HepG2 (cell line): ENCODE measurements at regions not wholly inside any gene's neighbourhood (a gene's known extent, or its start where the extent isn't known, plus 50 kb on each side); places are given as distances from the start of the nearest gene placed in this dataset.

ENCODE experiments used
- ATAC-seq: fragments of 200-7000 bp; cut with Tn5 transposase; 3 replicates; pipeline ENCODE4 v1.9.1; 2020; ENCODE audit warnings: mild to moderate bottlenecking, moderate library complexity
- BruUV-seq: library from RNA; stranded (reverse); fragments of 400-500 nt; replicated peaks from 2 replicates; lab custom pipeline; 2021; lab: Mats Ljungman, UMichigan
- CTCF ChIA-PET: fragments of 300-600 bp; formaldehyde crosslinking; extraction: SDS; loops from one replicate; lab custom pipeline; 2021; ENCODE audit warnings: low total read pairs, inconsistent platforms, low intra/inter-chr PET ratio; lab: Yijun Ruan, JAX
- POLR2A ChIA-PET: fragments of 350-600 bp; sonication (Branson Sonifier 250); formaldehyde crosslinking; loops from one replicate; lab custom pipeline; 2020; ENCODE audit warnings: antibody characterized with exemption, inconsistent platforms; lab: Yijun Ruan, JAX
- DNase-seq: peaks from one replicate; pipeline ENCODE4 v3.0.0-alpha.2; 2015; ENCODE audit warnings: low spot score
- FAIRE-seq: peaks from 3 replicates; lab custom pipeline; 2011; peaks lifted over from hg19 to GRCh38; lab: Jason Lieb, UNC
- H2AFZ ChIP-seq: one replicate; pipeline ENCODE4 v1.6.1; 2011; ENCODE audit warnings: low read length, inconsistent platforms
- H3K27ac ChIP-seq: fragments of 300-600 bp; 3 replicates; pipeline ENCODE4 v1.8.0; 2011; ENCODE audit warnings: mixed run types, mild to moderate bottlenecking, mixed read lengths, low read length, inconsistent platforms; ENCODE audit not compliant: insufficient read depth; ENCODE audit errors: extremely low read length
- H3K27me3 ChIP-seq, 2 experiments: fragments of 200-600 bp in 1 of 2; 2 replicates in 1 of 2; 3 replicates in 1 of 2; pipeline versions ENCODE4 v1.6.0 to v1.8.0; 2011; ENCODE audit warnings: low read length in 2 of 2, mild to moderate bottlenecking in 2 of 2, moderate library complexity in 2 of 2, inconsistent platforms in 1 of 2; ENCODE audit not compliant: insufficient read depth in 2 of 2, control insufficient read depth in 1 of 2
- H3K36me3 ChIP-seq, 2 experiments: fragments of 200-600 bp in 1 of 2; replicated peaks in 1 of 2; 2 replicates in 1 of 2; 3 replicates in 1 of 2; pipeline versions ENCODE4 v1.5.1 to v1.8.0; 2011; ENCODE audit warnings: low read length in 2 of 2, inconsistent platforms in 1 of 2; ENCODE audit not compliant: insufficient read depth in 2 of 2, control insufficient read depth in 1 of 2
- H3K4me1 ChIP-seq: 2 replicates; pipeline ENCODE4 v1.5.1; 2012; ENCODE audit warnings: low read length, inconsistent platforms; ENCODE audit not compliant: insufficient read depth
- H3K4me2 ChIP-seq: 2 replicates; pipeline ENCODE4 v1.6.0; 2011; ENCODE audit warnings: low read depth, low read length, inconsistent platforms
- H3K4me3 ChIP-seq, 3 experiments: fragments of 200-600 bp in 1 of 3; sonication (generic), shearing (Covaris generic) in 1 of 3; replicated peaks in 1 of 3; 2 replicates each; pipeline ENCODE4 v1.5.1; 2011 to 2016; ENCODE audit warnings: low read length in 3 of 3, inconsistent platforms in 2 of 3, low read depth in 2 of 3, mild to moderate bottlenecking in 2 of 3, control low read depth in 1 of 3, mixed read lengths in 1 of 3; ENCODE audit not compliant: insufficient read depth in 1 of 3
- H3K79me2 ChIP-seq: one replicate; pipeline ENCODE4 v1.6.1; 2011; ENCODE audit warnings: low read length, inconsistent platforms; ENCODE audit not compliant: insufficient read depth
- H3K9ac ChIP-seq: 2 replicates; pipeline ENCODE4 v1.6.0; 2011; ENCODE audit warnings: mild to moderate bottlenecking, low read depth, low read length, inconsistent platforms; ENCODE audit not compliant: insufficient read depth
- H3K9me3 ChIP-seq: 2 replicates; pipeline ENCODE4 v1.5.1; 2012; ENCODE audit warnings: mild to moderate bottlenecking, low read length
- H4K20me1 ChIP-seq: 2 replicates; pipeline ENCODE4 v1.6.0; 2011; ENCODE audit warnings: inconsistent platforms, mild to moderate bottlenecking, low read length, moderate library complexity; ENCODE audit not compliant: insufficient read depth
- AGO2 ChIP-seq: fragments of 200-400 bp; formaldehyde crosslinking; optimal IDR thresholded peaks from 2 replicates; pipeline ENCODE3; 2017; ENCODE audit warnings: mild to moderate bottlenecking, low read depth, low read length, moderate library complexity
- AKAP8 ChIP-seq: sonication (generic); formaldehyde crosslinking; IDR thresholded peaks from 2 replicates; pipeline ENCODE4 v1.5.1; 2020; ENCODE audit warnings: mild to moderate bottlenecking, missing genetic modification reagents
- ATM ChIP-seq: fragments of 450-650 bp; IDR thresholded peaks from 2 replicates; pipeline ENCODE4 v1.7.1; 2017; ENCODE audit warnings: mild to moderate bottlenecking, borderline replicate concordance
- CEBPZ ChIP-seq: IDR thresholded peaks from 2 replicates; pipeline ENCODE4 v1.6.1; 2012; ENCODE audit warnings: low read length, improper control_type of control experiment
- GFI1 ChIP-seq: sonication (generic); formaldehyde crosslinking; IDR thresholded peaks from 2 replicates; pipeline ENCODE4 v1.5.0; 2020; ENCODE audit warnings: missing genetic modification reagents, mild to moderate bottlenecking, borderline replicate concordance
- HOXA5 ChIP-seq: sonication (generic); formaldehyde crosslinking; IDR thresholded peaks from 2 replicates; pipeline ENCODE4 v1.4.0; 2020; ENCODE audit warnings: missing genetic modification reagents
- JUNB ChIP-seq: sonication (generic); formaldehyde crosslinking; IDR thresholded peaks from 2 replicates; pipeline ENCODE4 v1.8.0; 2022; ENCODE audit warnings: missing genetic modification reagents, mild to moderate bottlenecking, borderline replicate concordance
- PHF5A ChIP-seq: IDR thresholded peaks from one replicate; pipeline ENCODE4 v1.6.1; 2018; ENCODE audit warnings: low read depth, missing genetic modification reagents; ENCODE audit not compliant: unreplicated experiment
- POLR2A ChIP-seq, 2 experiments: IDR thresholded peaks; 2 replicates each; pipeline ENCODE4 v1.6.1; 2011; ENCODE audit warnings: low read depth in 2 of 2, low read length in 2 of 2, mild to moderate bottlenecking in 1 of 2, moderate library complexity in 1 of 2; ENCODE audit not compliant: insufficient read depth in 1 of 2
- XRCC5 ChIP-seq: fragments of 200-400 bp; formaldehyde crosslinking; optimal IDR thresholded peaks from 2 replicates; pipeline ENCODE3; 2017; ENCODE audit warnings: mild to moderate bottlenecking, low read length
- ZNF792 ChIP-seq: IDR thresholded peaks from 2 replicates; pipeline ENCODE4 v1.6.1; 2016
- WGBS: methylation state at CpG from one replicate; pipeline ENCODE4 v1.1.6; 2017; ENCODE audit warnings: low lambda C conversion rate; 5-methylcytosine and 5-hydroxymethylcytosine counted together
- in situ Hi-C: cut with HindIII; loops from 2 replicates; pipeline ENCODE4 v1.10.0; 2017; ENCODE audit warnings: low pct_unique_long_range_greater_than_20kb; ENCODE audit not compliant: extremely low pct_ligation_motif_present
- intact Hi-C: fragments of 100-400 bp; cut with micrococcal nuclease; formaldehyde crosslinking; loops from one replicate; pipeline ENCODE4 v1.10.0; 2022; ENCODE audit not compliant: unreplicated experiment
- TF ChIP-seq, protein P1 (sequence below): sonication (generic); formaldehyde crosslinking; IDR thresholded peaks from 2 replicates; pipeline ENCODE4 v1.4.0; 2020; ENCODE audit warnings: missing genetic modification reagents
- TF ChIP-seq, protein P2 (sequence below): sonication (generic); formaldehyde crosslinking; IDR thresholded peaks from 2 replicates; pipeline ENCODE4 v1.4.0; 2020; ENCODE audit warnings: missing genetic modification reagents
- TF ChIP-seq, protein P3 (sequence below): sonication (generic); formaldehyde crosslinking; IDR thresholded peaks from 2 replicates; pipeline ENCODE4 v1.8.1; 2023; ENCODE audit warnings: mild to moderate bottlenecking, missing genetic modification reagents, borderline replicate concordance

DNA sequence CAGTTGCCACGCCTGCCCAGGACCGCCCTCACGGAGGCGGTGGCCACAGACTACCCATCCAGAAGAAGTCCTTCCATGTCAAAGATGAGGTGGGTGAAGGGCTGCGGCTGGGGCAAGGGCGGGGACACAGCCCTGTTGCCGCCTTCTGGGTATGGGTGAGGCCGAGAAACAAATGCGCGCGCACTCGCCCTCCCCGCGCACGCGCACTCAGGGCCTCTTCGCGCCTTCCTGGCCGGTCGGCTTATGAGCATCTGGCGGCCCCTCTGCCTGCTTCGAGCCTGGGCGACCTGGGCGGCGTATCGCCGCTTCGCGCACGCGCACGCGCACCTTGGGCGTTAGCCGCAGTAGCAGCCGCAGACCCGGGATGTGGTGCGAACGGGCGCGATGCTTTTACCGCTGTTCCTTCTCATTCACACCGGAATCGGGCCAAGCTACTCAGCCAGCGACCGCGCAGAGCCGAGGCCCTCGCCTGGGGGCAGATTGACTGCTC is 931.7 kb downstream of the NLGN4Y start:
- Histone ChIP-seq H3K9me3 (no peaks in the 10 kb centered on the region), H4K20me1 (no peaks in the 10 kb centered on the region), H3K4me3 (no peak overlapping the region), H2AFZ (no peak overlapping the region), H3K9ac (no peak overlapping the region), H3K36me3 (no peaks in the 10 kb centered on the region), H3K27me3 (no peaks in the 10 kb centered on the region), H3K27ac (no peak overlapping the region), H3K79me2 (no peaks in the 10 kb centered on the region), H3K4me1 (peaks cover 16% of the 10 kb centered on the region), H3K4me2 (no peak overlapping the region)
- intact Hi-C loops (no loop called here), in situ Hi-C loops (no loop called here)
- 97% methylated on average over 28 of the region's 49 CpGs for WGBS
- no TSS peak for BruUV-seq
- POLR2A ChIA-PET: no interaction called here
- no peak for ATAC-seq
- no peak for FAIRE-seq
- DNase-seq: no peak
- TF ChIP-seq AKAP8: no peak
- TF ChIP-seq ZNF792 (CRISPR knock-in tag): no peak
- no peak for TF ChIP-seq POLR2A (IDR thresholded peaks at IDR 0.05; ENCODE audit: insufficient read depth in 1 of 2, low read depth in 2 of 2, low read length in 2 of 2)
- no peak for TF ChIP-seq JUNB (CRISPR knock-in tag)
- TF ChIP-seq ATM: no peak
- TF ChIP-seq XRCC5: no peak
- TF ChIP-seq, protein P1, sequence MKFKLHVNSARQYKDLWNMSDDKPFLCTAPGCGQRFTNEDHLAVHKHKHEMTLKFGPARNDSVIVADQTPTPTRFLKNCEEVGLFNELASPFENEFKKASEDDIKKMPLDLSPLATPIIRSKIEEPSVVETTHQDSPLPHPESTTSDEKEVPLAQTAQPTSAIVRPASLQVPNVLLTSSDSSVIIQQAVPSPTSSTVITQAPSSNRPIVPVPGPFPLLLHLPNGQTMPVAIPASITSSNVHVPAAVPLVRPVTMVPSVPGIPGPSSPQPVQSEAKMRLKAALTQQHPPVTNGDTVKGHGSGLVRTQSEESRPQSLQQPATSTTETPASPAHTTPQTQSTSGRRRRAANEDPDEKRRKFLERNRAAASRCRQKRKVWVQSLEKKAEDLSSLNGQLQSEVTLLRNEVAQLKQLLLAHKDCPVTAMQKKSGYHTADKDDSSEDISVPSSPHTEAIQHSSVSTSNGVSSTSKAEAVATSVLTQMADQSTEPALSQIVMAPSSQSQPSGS: no peak
- TF ChIP-seq, protein P2, sequence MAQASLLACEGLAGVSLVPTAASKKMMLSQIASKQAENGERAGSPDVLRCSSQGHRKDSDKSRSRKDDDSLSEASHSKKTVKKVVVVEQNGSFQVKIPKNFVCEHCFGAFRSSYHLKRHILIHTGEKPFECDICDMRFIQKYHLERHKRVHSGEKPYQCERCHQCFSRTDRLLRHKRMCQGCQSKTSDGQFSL: no peak
- no peak for TF ChIP-seq GFI1 (CRISPR knock-in tag)
- TF ChIP-seq HOXA5 (CRISPR knock-in tag): no peak
- TF ChIP-seq, protein P3, sequence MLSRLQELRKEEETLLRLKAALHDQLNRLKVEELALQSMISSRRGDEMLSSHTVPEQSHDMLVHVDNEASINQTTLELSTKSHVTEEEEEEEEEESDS (CRISPR knock-in tag): no peak
- TF ChIP-seq PHF5A (CRISPR knock-in tag): no peak
- TF ChIP-seq CEBPZ: no peak
- no peak for TF ChIP-seq AGO2
- CTCF ChIA-PET: no interaction called here
